ENCODE measurements at regions not wholly inside any gene's neighbourhood (a gene's known extent, or its start where the extent isn't known, plus 50 kb on each side); places are given as distances from the start of the nearest gene placed in this dataset.
"Not testable (repeated sequence)": the region's sequence is repeated elsewhere in the genome, so short reads cannot be mapped to it uniquely, and the experiment has no call there.

- TF ChIP-seq, protein P1, sequence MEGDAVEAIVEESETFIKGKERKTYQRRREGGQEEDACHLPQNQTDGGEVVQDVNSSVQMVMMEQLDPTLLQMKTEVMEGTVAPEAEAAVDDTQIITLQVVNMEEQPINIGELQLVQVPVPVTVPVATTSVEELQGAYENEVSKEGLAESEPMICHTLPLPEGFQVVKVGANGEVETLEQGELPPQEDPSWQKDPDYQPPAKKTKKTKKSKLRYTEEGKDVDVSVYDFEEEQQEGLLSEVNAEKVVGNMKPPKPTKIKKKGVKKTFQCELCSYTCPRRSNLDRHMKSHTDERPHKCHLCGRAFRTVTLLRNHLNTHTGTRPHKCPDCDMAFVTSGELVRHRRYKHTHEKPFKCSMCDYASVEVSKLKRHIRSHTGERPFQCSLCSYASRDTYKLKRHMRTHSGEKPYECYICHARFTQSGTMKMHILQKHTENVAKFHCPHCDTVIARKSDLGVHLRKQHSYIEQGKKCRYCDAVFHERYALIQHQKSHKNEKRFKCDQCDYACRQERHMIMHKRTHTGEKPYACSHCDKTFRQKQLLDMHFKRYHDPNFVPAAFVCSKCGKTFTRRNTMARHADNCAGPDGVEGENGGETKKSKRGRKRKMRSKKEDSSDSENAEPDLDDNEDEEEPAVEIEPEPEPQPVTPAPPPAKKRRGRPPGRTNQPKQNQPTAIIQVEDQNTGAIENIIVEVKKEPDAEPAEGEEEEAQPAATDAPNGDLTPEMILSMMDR (IDR thresholded peaks at IDR 0.05; ENCODE audit: insufficient read depth, low read depth, low read length), result no peak
- H3K4me3 ChIP-seq (ENCODE audit: low read depth, low read length), result no peak overlapping the region
- no peak for DNase-seq (ENCODE audit: low read depth)
Observed at GRCh38 chr17:73912373-73912746, 268.1 kb upstream of the SDK2 start.

DNA sequence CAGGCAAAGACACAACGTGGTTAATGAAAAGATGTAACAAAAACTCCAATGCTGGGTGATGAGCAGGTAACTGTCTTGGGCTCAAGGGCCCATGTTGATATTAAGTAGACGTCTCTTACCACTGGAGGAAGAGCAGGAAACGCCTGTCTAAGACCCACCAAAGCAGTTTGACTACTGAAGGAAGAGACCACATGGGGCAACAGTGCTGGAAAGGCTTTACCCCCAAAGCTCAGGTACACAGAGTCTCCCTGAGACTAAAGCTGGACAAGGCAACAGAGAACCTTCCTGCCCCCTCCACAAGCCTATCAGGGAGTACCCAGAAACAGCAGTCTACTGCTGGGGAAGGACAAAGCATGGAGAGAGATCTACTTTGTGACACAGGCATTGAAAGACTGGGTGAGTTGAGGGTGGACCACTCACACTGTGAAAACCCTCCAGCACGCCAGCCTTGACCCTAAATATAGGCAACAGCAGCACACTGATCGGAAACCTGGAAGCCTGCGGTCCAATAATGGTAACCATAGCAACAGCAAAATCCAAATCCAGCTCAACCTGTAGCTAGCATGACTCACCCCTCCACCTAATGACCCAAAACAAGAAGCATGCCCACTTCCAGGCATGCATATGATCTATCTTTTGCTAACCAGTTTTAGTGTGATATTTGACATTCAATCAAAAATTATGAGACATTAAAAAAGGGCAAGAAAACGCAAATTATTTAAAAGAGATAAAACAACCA lies 270.5 kb upstream of the SDK2 start:
- TF ChIP-seq, protein P1 (IDR thresholded peaks at IDR 0.05; ENCODE audit: insufficient read depth, low read depth, low read length), result no peak
- DNase-seq (ENCODE audit: low read depth), result no peak
- H3K4me3 ChIP-seq (ENCODE audit: low read depth, low read length), result no peak overlapping the region

DNA sequence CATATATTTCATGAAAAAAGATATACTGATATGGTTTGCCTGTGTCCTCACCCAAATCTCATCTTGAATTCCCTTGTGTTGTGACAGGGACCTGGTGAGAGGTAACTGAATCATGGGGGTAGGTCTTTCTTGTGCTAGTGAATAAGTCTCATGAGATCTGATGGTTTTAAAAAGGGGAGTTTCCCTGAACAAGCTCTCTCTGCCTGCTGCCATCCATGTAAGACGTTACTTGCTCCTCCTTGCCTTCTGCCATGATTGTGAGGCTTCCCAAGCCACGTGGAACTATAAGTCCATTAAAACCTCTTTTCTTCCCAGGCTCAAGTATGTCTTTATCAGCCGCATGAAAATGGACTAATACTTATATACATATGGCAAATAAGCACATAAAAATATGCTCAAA lies 274.8 kb upstream of the SDK2 start:
- not testable (repeated sequence) for DNase-seq (ENCODE audit: low read depth)

DNA sequence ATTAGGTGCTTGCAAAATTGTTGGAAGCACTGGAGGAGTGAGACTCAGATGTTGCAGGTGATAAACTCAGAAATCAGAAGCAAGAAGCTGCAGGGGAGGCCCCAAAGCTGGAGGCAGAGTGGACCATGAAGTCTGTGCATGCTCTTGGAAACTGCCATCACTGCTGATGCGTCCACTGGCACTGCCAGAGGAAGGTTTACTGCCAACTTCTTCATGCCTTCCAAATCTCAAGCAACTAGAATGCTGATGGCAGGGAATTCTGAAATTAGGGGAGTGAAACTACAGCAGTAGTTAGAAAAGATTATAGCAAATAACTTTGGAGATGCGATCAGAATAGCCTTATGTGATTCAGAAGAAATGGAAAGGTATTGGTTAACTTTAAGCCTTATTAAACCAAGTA lies 277.1 kb upstream of the SDK2 start:
- DNase-seq (ENCODE audit: low read depth), result no peak
- TF ChIP-seq, protein P1 (IDR thresholded peaks at IDR 0.05; ENCODE audit: insufficient read depth, low read depth, low read length), result no peak
- no peak overlapping the region for H3K4me3 ChIP-seq (ENCODE audit: low read depth, low read length)

More for the DNA sequence above, 274.8 kb upstream of the SDK2 start:
- not testable (repeated sequence) for H3K4me3 ChIP-seq (ENCODE audit: low read depth, low read length)

- TF ChIP-seq, protein P1 (IDR thresholded peaks at IDR 0.05; ENCODE audit: insufficient read depth, low read depth, low read length), result no peak
- no peak overlapping the region for H3K4me3 ChIP-seq (ENCODE audit: low read depth, low read length)
- DNase-seq (ENCODE audit: low read depth), result no peak
Observed at GRCh38 chr17:73924114-73924908, 279.2 kb upstream of the RPL38 start.

- no peak for DNase-seq (ENCODE audit: low read depth)
- TF ChIP-seq, protein P1 (IDR thresholded peaks at IDR 0.05; ENCODE audit: insufficient read depth, low read depth, low read length), result no peak
- no peak overlapping the region for H3K4me3 ChIP-seq (ENCODE audit: low read depth, low read length)
Observed at GRCh38 chr17:73924909-73925186, 278.6 kb upstream of the RPL38 start.

DNA sequence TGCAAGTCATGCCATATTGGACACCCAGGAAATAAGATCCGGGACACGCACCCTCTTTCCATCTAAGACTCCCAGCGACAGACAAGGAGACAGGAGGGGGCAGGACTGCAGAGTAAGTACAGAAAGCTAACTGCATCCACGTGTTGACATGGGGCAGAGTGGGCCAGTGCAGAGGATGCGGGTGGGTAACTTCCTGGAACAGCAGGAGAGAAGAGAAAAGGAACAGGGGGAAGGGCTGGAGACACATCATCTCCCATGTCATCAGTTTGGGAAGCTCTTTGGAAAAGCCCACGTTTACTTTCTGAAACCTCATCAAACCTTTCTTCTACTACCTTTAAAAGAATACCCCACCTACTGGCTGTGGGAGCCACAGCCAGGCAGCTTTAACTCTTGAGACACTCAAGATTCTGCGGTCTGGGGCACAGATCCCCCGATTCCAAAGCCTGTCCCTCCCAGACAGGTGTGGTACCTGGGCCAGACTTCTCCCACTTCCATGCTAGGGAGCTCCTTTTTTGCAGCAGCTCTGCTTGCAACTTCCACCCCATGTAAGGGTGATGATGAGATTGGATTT lies 273.5 kb upstream of the RPL38 start:
- no peak for DNase-seq (ENCODE audit: low read depth)
- TF ChIP-seq, protein P1 (IDR thresholded peaks at IDR 0.05; ENCODE audit: insufficient read depth, low read depth, low read length), result no peak
- no peak overlapping the region for H3K4me3 ChIP-seq (ENCODE audit: low read depth, low read length)
